ENCODE measurements at regions not wholly inside any gene's neighbourhood (a gene's known extent, or its start where the extent isn't known, plus 50 kb on each side); places are given as distances from the start of the nearest gene placed in this dataset.
"Not testable (repeated sequence)": the region's sequence is repeated elsewhere in the genome, so short reads cannot be mapped to it uniquely, and the experiment has no call there.

GRCh38 chr4:162817374-162817773 lies 349.3 kb downstream of the NAF1 start:
- not testable (repeated sequence) for TF ChIP-seq CTCF (IDR thresholded peaks at IDR 0.05; ENCODE audit: insufficient read depth, low read length, poor library complexity, severe bottlenecking); EZH2phosphoT487 (conservative IDR thresholded peaks at IDR 0.05; ENCODE audit: low read length)

All from SU-DHL-6 (cell line).